CD14-positive monocyte (primary cell): ENCODE measurements at regions not wholly inside any gene's neighbourhood (a gene's known extent, or its start where the extent isn't known, plus 50 kb on each side); places are given as distances from the start of the nearest gene placed in this dataset.

Source experiments
- DNase-seq, 3 donors: peaks; one replicate each; pipeline ENCODE4 v3.0.0-alpha.2; 2011 to 2022
- H2AFZ ChIP-seq: 2 replicates; pipeline ENCODE4 v1.6.0; 2012; ENCODE audit warnings: mild to moderate bottlenecking, low read depth, low read length, inconsistent platforms; ENCODE audit not compliant: insufficient read depth, poor library complexity, severe bottlenecking
- H3K27ac ChIP-seq, 2 donors: 1 replicate in 1 of 2; 2 replicates in 1 of 2; pipeline ENCODE4 v1.5.1; 2012 to 2013; ENCODE audit warnings: low read length in 2 of 2, control low read depth in 1 of 2, inconsistent platforms in 1 of 2, low read depth in 1 of 2, mild to moderate bottlenecking in 1 of 2
- H3K27me3 ChIP-seq, 2 donors: one replicate each; pipeline versions ENCODE4 v1.6.0 to v1.6.1; 2011 to 2013; ENCODE audit warnings: low read length in 2 of 2; ENCODE audit not compliant: control insufficient read depth in 2 of 2, insufficient read depth in 2 of 2
- H3K36me3 ChIP-seq, 2 donors: replicated peaks in 1 of 2; 1 replicate in 1 of 2; 2 replicates in 1 of 2; pipeline versions ENCODE4 v1.5.1 to v1.6.1; 2012 to 2013; ENCODE audit warnings: low read length in 2 of 2, control low read depth in 1 of 2, inconsistent platforms in 1 of 2, mild to moderate bottlenecking in 1 of 2; ENCODE audit not compliant: insufficient read depth in 2 of 2, control insufficient read depth in 1 of 2
- H3K4me1 ChIP-seq, 2 donors: 1 replicate in 1 of 2; 2 replicates in 1 of 2; pipeline versions ENCODE4 v1.5.1 to v1.6.1; 2012 to 2013; ENCODE audit warnings: low read length in 2 of 2, control low read depth in 1 of 2, inconsistent platforms in 1 of 2, mild to moderate bottlenecking in 1 of 2, moderate library complexity in 1 of 2; ENCODE audit not compliant: insufficient read depth in 2 of 2, control insufficient read depth in 1 of 2
- H3K4me2 ChIP-seq: replicated peaks from 2 replicates; pipeline ENCODE3; 2012; ENCODE audit warnings: low read length, moderate library complexity, mild to moderate bottlenecking; ENCODE audit not compliant: poor library complexity, severe bottlenecking; ENCODE audit errors: extremely low read depth
- H3K4me3 ChIP-seq, 3 experiments: fragments of 200-600 bp in 1 of 3; sonication (generic) in 1 of 3; replicated peaks in 1 of 3; 1 replicate in 2 of 3; 2 replicates in 1 of 3; pipeline ENCODE4 v1.5.1; 2011 to 2013; ENCODE audit warnings: low read length in 3 of 3, mild to moderate bottlenecking in 3 of 3, control low read depth in 2 of 3, low read depth in 2 of 3, inconsistent platforms in 1 of 3, moderate library complexity in 1 of 3
- H3K79me2 ChIP-seq: 2 replicates; pipeline ENCODE4 v1.6.0; 2012; ENCODE audit warnings: mild to moderate bottlenecking, control low read depth, inconsistent platforms, low read length, moderate library complexity; ENCODE audit not compliant: insufficient read depth
- H3K9ac ChIP-seq: 2 replicates; pipeline ENCODE4 v1.6.0; 2017; ENCODE audit warnings: low read length, mild to moderate bottlenecking; ENCODE audit not compliant: insufficient read depth, poor library complexity, severe bottlenecking
- H3K9me3 ChIP-seq, 2 donors: replicated peaks in 1 of 2; 1 replicate in 1 of 2; 2 replicates in 1 of 2; pipeline versions ENCODE4 v1.5.1 to v1.6.1; 2012 to 2013; ENCODE audit warnings: low read length in 2 of 2, control low read depth in 1 of 2; ENCODE audit not compliant: control insufficient read depth in 1 of 2, insufficient read depth in 1 of 2
- H4K20me1 ChIP-seq: 2 replicates; pipeline ENCODE4 v1.6.0; 2012; ENCODE audit warnings: mild to moderate bottlenecking, low read length, control low read depth, moderate library complexity; ENCODE audit not compliant: insufficient read depth
- H3K27ac Mint-ChIP-seq, 7 donors: one replicate each; pipeline ENCODE4 v1.8.0; 2020; ENCODE audit warnings: mild to moderate bottlenecking in 7 of 7, mixed read lengths in 7 of 7, moderate library complexity in 6 of 7, inconsistent platforms in 2 of 7
- H3K27me3 Mint-ChIP-seq, 3 donors: one replicate each; pipeline ENCODE4 v1.8.0; 2021 to 2022; ENCODE audit warnings: low read depth in 3 of 3, mild to moderate bottlenecking in 3 of 3, mixed read lengths in 3 of 3, moderate library complexity in 3 of 3, inconsistent platforms in 1 of 3
- H3K36me3 Mint-ChIP-seq, 2 donors: one replicate each; pipeline ENCODE4 v1.8.0; 2020; ENCODE audit warnings: mixed read lengths in 2 of 2, inconsistent platforms in 1 of 2, mild to moderate bottlenecking in 1 of 2
- H3K4me1 Mint-ChIP-seq: one replicate; pipeline ENCODE4 v1.8.0; 2020; ENCODE audit warnings: mild to moderate bottlenecking, mixed read lengths
- H3K4me3 Mint-ChIP-seq, 2 donors: one replicate each; pipeline ENCODE4 v1.8.0; 2020; ENCODE audit warnings: mild to moderate bottlenecking in 2 of 2, mixed read lengths in 2 of 2, moderate library complexity in 1 of 2
- H3K9me3 Mint-ChIP-seq, 7 donors: one replicate each; pipeline ENCODE4 v1.8.0; 2020 to 2022; ENCODE audit warnings: mixed read lengths in 7 of 7, mild to moderate bottlenecking in 6 of 7, moderate library complexity in 6 of 7, inconsistent platforms in 2 of 7
- WGBS: methylation state at CpG from one replicate; pipeline ENCODE4 v1.1.5; 2013; ENCODE audit warnings: missing lambda C conversion rate; ENCODE audit not compliant: insufficient coverage; 5-methylcytosine and 5-hydroxymethylcytosine counted together
- intact Hi-C, 2 donors: fragments of 100-400 bp; cut with micrococcal nuclease; formaldehyde crosslinking; loops; one replicate each; pipeline versions ENCODE4 v1.15.0 to v1.15.1; 2023
- TF ChIP-seq, protein P1 (sequence below): fragments of 200-600 bp; IDR thresholded peaks from one replicate; pipeline ENCODE4 v1.8.0; 2022; ENCODE audit warnings: antibody characterized with exemption, mild to moderate bottlenecking

DNA sequence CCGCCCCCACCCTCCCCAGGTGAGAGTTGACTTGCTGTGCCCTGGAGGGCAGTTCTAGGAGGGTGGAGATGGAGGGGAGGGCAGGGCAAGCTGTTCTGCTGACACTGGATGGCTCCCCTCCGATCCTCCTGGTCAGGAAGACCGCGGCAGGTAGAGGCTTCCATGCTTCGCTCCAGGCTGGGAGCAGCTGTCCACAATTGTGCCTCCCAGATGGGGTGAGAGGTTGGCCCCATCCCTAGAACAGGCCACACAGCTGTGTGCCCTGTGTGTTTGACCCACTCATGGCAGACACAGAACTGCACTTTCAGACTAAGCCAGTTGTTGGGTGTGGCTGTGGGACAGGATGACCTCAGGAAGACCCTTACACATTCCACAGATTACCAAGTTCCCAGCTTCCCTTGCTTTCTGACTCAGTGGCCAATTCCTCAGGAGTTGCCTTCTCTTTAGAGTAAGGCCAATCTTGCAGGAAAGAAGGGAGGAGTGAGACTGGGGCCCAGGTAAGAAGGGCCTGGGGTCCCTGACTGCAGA, 72.1 kb upstream of the HSPA9 start:
- Histone ChIP-seq H3K4me1 (no peaks in the 10 kb centered on the region), H3K4me2 (no peak overlapping the region), H2AFZ (no peak overlapping the region), H3K9me3 (no peaks in the 10 kb centered on the region), H3K36me3 (no peaks in the 10 kb centered on the region), H3K4me3 (no peak overlapping the region), H3K27me3 (peaks cover 0 to 18% of the 10 kb centered on the region in 2 donors), H3K27ac (no peak overlapping the region), H3K9ac (no peak overlapping the region), H4K20me1 (no peaks in the 10 kb centered on the region), H3K79me2 (no peaks in the 10 kb centered on the region)
- H3K27ac Mint-ChIP-seq, result no peak overlapping the region
- 88% methylated on average over 1 of the region's 5 CpGs for WGBS
- no peaks in the 10 kb centered on the region for H3K9me3 Mint-ChIP-seq
- intact Hi-C loops, result no loop called here
- no peak overlapping the region for H3K4me3 Mint-ChIP-seq
- no peaks in the 10 kb centered on the region for H3K4me1 Mint-ChIP-seq
- H3K36me3 Mint-ChIP-seq, result no peaks in the 10 kb centered on the region
- peaks cover 17 to 49% (median 39%) of the 10 kb centered on the region in 3 donors for H3K27me3 Mint-ChIP-seq
- no peak for DNase-seq
- TF ChIP-seq, protein P1, sequence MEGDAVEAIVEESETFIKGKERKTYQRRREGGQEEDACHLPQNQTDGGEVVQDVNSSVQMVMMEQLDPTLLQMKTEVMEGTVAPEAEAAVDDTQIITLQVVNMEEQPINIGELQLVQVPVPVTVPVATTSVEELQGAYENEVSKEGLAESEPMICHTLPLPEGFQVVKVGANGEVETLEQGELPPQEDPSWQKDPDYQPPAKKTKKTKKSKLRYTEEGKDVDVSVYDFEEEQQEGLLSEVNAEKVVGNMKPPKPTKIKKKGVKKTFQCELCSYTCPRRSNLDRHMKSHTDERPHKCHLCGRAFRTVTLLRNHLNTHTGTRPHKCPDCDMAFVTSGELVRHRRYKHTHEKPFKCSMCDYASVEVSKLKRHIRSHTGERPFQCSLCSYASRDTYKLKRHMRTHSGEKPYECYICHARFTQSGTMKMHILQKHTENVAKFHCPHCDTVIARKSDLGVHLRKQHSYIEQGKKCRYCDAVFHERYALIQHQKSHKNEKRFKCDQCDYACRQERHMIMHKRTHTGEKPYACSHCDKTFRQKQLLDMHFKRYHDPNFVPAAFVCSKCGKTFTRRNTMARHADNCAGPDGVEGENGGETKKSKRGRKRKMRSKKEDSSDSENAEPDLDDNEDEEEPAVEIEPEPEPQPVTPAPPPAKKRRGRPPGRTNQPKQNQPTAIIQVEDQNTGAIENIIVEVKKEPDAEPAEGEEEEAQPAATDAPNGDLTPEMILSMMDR, result no peak

- no peak overlapping the region for H3K4me3 Mint-ChIP-seq
- WGBS, result 85% methylated on average over 7 of the region's 11 CpGs
Measured at GRCh38 chr5:138646671-138647070, 71.5 kb upstream of the HSPA9 start.

More at GRCh38 chr5:138646671-138647070, 71.5 kb upstream of the HSPA9 start:
- TF ChIP-seq, protein P1, result no peak
- no peak overlapping the region for H3K4me3 ChIP-seq
- H3K36me3 Mint-ChIP-seq, result no peaks in the 10 kb centered on the region
- no peak overlapping the region for H3K9ac ChIP-seq
- no peaks in the 10 kb centered on the region for H3K4me1 ChIP-seq
- DNase-seq, result no peak
- no peak overlapping the region for H3K27ac Mint-ChIP-seq
- H2AFZ ChIP-seq, result no peak overlapping the region
- no peak overlapping the region for H3K27ac ChIP-seq
- peaks cover 18 to 46% (median 38%) of the 10 kb centered on the region in 3 donors for H3K27me3 Mint-ChIP-seq
- peaks cover 0 to 14% of the 10 kb centered on the region in 2 donors for H3K27me3 ChIP-seq
- H4K20me1 ChIP-seq, result no peaks in the 10 kb centered on the region
- no peaks in the 10 kb centered on the region for H3K36me3 ChIP-seq
- no peaks in the 10 kb centered on the region for H3K9me3 ChIP-seq
- H3K79me2 ChIP-seq, result no peaks in the 10 kb centered on the region
- H3K4me1 Mint-ChIP-seq, result peaks cover 2% of the 10 kb centered on the region
- no peaks in the 10 kb centered on the region for H3K9me3 Mint-ChIP-seq
- intact Hi-C loops, result no loop called here
- H3K4me2 ChIP-seq, result no peak overlapping the region
